GM23338 (cell line): ENCODE measurements at regions not wholly inside any gene's neighbourhood (a gene's known extent, or its start where the extent isn't known, plus 50 kb on each side); places are given as distances from the start of the nearest gene placed in this dataset.

Experiments used
- CREB1 ChIP-seq: fragments of 250-450 bp; sonication (Bioruptor Pico); IDR thresholded peaks from 2 replicates; pipeline ENCODE4 v1.5.0; 2020; ENCODE audit warnings: low read depth, mild to moderate bottlenecking, moderate library complexity
- CTCF ChIP-seq, 2 experiments: fragments of 200-600 bp in 1 of 2; sonication (generic) in 1 of 2; conservative IDR thresholded peaks; 2 replicates each; pipeline versions ENCODE4 v1.5.1 to v1.6.1; 2016 to 2017; ENCODE audit warnings: antibody characterized with exemption in 2 of 2, low read depth in 2 of 2, mild to moderate bottlenecking in 2 of 2, moderate library complexity in 1 of 2
- EZH2 ChIP-seq: fragments of 200-600 bp; sonication (generic); IDR thresholded peaks from one replicate; pipeline ENCODE4 v1.8.0; 2017; ENCODE audit warnings: antibody characterized with exemption, mild to moderate bottlenecking, low read depth; ENCODE audit not compliant: unreplicated experiment
- POLR2AphosphoS5 ChIP-seq: IDR thresholded peaks from 2 replicates; pipeline ENCODE4 v1.6.1; 2016; ENCODE audit warnings: antibody characterized with exemption, low read depth
- REST ChIP-seq: IDR thresholded peaks from one replicate; pipeline ENCODE4 v1.6.1; 2018; ENCODE audit warnings: antibody characterized with exemption; ENCODE audit not compliant: unreplicated experiment
- STAT1 ChIP-seq: IDR thresholded peaks from one replicate; pipeline ENCODE4 v1.6.1; 2016; ENCODE audit warnings: antibody characterized with exemption; ENCODE audit not compliant: unreplicated experiment

GRCh38 chr1:191582169-191582568 lies 576.1 kb upstream of the RGS18 start:
- TF ChIP-seq CTCF (conservative IDR thresholded peaks at IDR 0.05; ENCODE audit: low read depth in 2 of 2), result no peak
- TF ChIP-seq POLR2AphosphoS5, result no peak
- TF ChIP-seq CREB1 (CRISPR knock-in tag), result no peak
- TF ChIP-seq EZH2, result no peak
- no peak for TF ChIP-seq REST
- TF ChIP-seq STAT1, result no peak
